ENCODE measurements at regions not wholly inside any gene's neighbourhood (a gene's known extent, or its start where the extent isn't known, plus 50 kb on each side); places are given as distances from the start of the nearest gene placed in this dataset.

- Histone ChIP-seq H3K27ac (ENCODE audit: insufficient read depth, low read depth, low read length) (no peak overlapping the region), H2AFZ (ENCODE audit: low read depth, low read length) (no peak overlapping the region), H3K4me2 (ENCODE audit: insufficient read depth, low read length) (no peak overlapping the region), H3K9me1 (replicated peaks; ENCODE audit: control insufficient read depth, extremely low read depth, insufficient read depth, low read length) (no peaks in the 10 kb centered on the region), H3K4me3 (replicated peaks in 1 of 3; ENCODE audit: insufficient read depth in 1 of 3, low read depth in 1 of 3, low read length in 3 of 3) (no peak overlapping the region), H3K9me3 (replicated peaks; ENCODE audit: control insufficient read depth, insufficient read depth, low read length) (no peaks in the 10 kb centered on the region), H4K20me1 (replicated peaks; ENCODE audit: control insufficient read depth, extremely low read depth, insufficient read depth, low read length) (no peaks in the 10 kb centered on the region), H3K79me2 (ENCODE audit: control insufficient read depth, insufficient read depth, low read length) (no peaks in the 10 kb centered on the region), H3K27me3 (ENCODE audit: control insufficient read depth in 2 of 2, insufficient read depth in 2 of 2, low read length in 2 of 2) (no peaks in the 10 kb centered on the region), H3K36me3 (ENCODE audit: control insufficient read depth in 2 of 2, extremely low read depth in 1 of 2, insufficient read depth in 2 of 2, low read length in 2 of 2) (no peaks in the 10 kb centered on the region), H3K9ac (replicated peaks; ENCODE audit: extremely low read depth, insufficient read depth, low read length) (no peak overlapping the region), H3K4me1 (ENCODE audit: control insufficient read depth, extremely low read depth, insufficient read depth, low read length) (no peaks in the 10 kb centered on the region)
- FAIRE-seq: no peak
- no TSS peak for BruUV-seq (replicated peaks)
- intact Hi-C loops (cut with micrococcal nuclease) (no loop called here), dilution Hi-C loops (cut with MboI; ENCODE audit: extremely low pct_ligation_motif_present, low sequenced_read_pairs) (no loop called here)
- POLR2A ChIA-PET: no interaction called here
- DNase-seq (ENCODE audit: low read depth, low spot score): no peak
- CTCF ChIA-PET: interaction anchor here (1.4 kb wide), 1 partner anchor 20 kb away, joined by 3 read pairs; no protein-coding TSS in a partner anchor
- TF ChIP-seq EZH2 (IDR thresholded peaks at IDR 0.05; ENCODE audit: borderline replicate concordance, low read depth, low read length, severe bottlenecking): no peak
- TF ChIP-seq JUN (IDR thresholded peaks at IDR 0.05; ENCODE audit: borderline replicate concordance, insufficient read depth, insufficient read length, low read depth): no peak
- no peak for TF ChIP-seq MYC (IDR thresholded peaks at IDR 0.05; ENCODE audit: low read depth, low read length)
- TF ChIP-seq POLR2AphosphoS5 (IDR thresholded peaks at IDR 0.05; ENCODE audit: insufficient read depth, low read depth, low read length): no peak
- TF ChIP-seq FOS (IDR thresholded peaks at IDR 0.05; ENCODE audit: borderline replicate concordance, insufficient read depth, low read length): no peak
- no peak for TF ChIP-seq POLR2A (IDR thresholded peaks at IDR 0.05; ENCODE audit: low read depth, low read length)
- TF ChIP-seq, protein P1, sequence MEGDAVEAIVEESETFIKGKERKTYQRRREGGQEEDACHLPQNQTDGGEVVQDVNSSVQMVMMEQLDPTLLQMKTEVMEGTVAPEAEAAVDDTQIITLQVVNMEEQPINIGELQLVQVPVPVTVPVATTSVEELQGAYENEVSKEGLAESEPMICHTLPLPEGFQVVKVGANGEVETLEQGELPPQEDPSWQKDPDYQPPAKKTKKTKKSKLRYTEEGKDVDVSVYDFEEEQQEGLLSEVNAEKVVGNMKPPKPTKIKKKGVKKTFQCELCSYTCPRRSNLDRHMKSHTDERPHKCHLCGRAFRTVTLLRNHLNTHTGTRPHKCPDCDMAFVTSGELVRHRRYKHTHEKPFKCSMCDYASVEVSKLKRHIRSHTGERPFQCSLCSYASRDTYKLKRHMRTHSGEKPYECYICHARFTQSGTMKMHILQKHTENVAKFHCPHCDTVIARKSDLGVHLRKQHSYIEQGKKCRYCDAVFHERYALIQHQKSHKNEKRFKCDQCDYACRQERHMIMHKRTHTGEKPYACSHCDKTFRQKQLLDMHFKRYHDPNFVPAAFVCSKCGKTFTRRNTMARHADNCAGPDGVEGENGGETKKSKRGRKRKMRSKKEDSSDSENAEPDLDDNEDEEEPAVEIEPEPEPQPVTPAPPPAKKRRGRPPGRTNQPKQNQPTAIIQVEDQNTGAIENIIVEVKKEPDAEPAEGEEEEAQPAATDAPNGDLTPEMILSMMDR (IDR thresholded peaks at IDR 0.05; ENCODE audit: extremely low read depth in 1 of 2, insufficient read depth in 1 of 2, low read depth in 1 of 2, low read length in 2 of 2): no peak
- TF ChIP-seq GATA2 (IDR thresholded peaks at IDR 0.05; ENCODE audit: insufficient read depth, insufficient read length, low read depth, low read length): no peak
- TF ChIP-seq MAX (IDR thresholded peaks at IDR 0.05; ENCODE audit: insufficient read depth, insufficient read length): no peak
Observed at GRCh38 chr9:109593612-109594011, 95.5 kb upstream of the PTPN3 start.

Measured in endothelial cell of umbilical vein (primary cell).